ENCODE measurements at regions not wholly inside any gene's neighbourhood (a gene's known extent, or its start where the extent isn't known, plus 50 kb on each side); places are given as distances from the start of the nearest gene placed in this dataset.

GRCh38 chrX:28303486-28303885, 283.8 kb upstream of the IL1RAPL1 start:
- TF ChIP-seq ZBTB43 (CRISPR knock-in tag; IDR thresholded peaks at IDR 0.05) (no peak), CTCF (IDR thresholded peaks at IDR 0.05) (no peak), ATF1 (CRISPR knock-in tag; IDR thresholded peaks at IDR 0.05) (no peak), NR2C2 (CRISPR knock-in tag; IDR thresholded peaks at IDR 0.05) (no peak), TEAD4 (CRISPR knock-in tag; IDR thresholded peaks at IDR 0.05) (no peak), NFE2L1 (CRISPR knock-in tag; IDR thresholded peaks at IDR 0.05) (no peak), ZNF219 (CRISPR knock-in tag; IDR thresholded peaks at IDR 0.05; ENCODE audit: borderline replicate concordance) (no peak), NR1H2 (CRISPR knock-in tag; IDR thresholded peaks at IDR 0.05) (no peak), IRF1 (CRISPR knock-in tag; IDR thresholded peaks at IDR 0.05) (no peak), SMAD3 (CRISPR knock-in tag; IDR thresholded peaks at IDR 0.05; ENCODE audit: borderline replicate concordance) (no peak), ARID4B (CRISPR knock-in tag; IDR thresholded peaks at IDR 0.05; ENCODE audit: borderline replicate concordance) (no peak), ZNF532 (CRISPR knock-in tag; IDR thresholded peaks at IDR 0.05; ENCODE audit: borderline replicate concordance) (no peak), PREB (CRISPR knock-in tag; IDR thresholded peaks at IDR 0.05; ENCODE audit: borderline replicate concordance) (no peak)
